ENCODE measurements at regions not wholly inside any gene's neighbourhood (a gene's known extent, or its start where the extent isn't known, plus 50 kb on each side); places are given as distances from the start of the nearest gene placed in this dataset.

- no peaks in the 10 kb centered on the region for H3K36me3 ChIP-seq (ENCODE audit: insufficient read depth in 1 of 2, low read depth in 1 of 2)
- no peak overlapping the region for H3K27ac ChIP-seq
- no peak overlapping the region for H3K4me3 ChIP-seq
- intact Hi-C loops (cut with DNase I), result no loop called here
- H3K4me1 ChIP-seq, result no peaks in the 10 kb centered on the region
- ATAC-seq (no peak), DNase-seq (no peak)
- H3K9me3 ChIP-seq, result no peaks in the 10 kb centered on the region
- TF ChIP-seq CTCF (IDR thresholded peaks at IDR 0.05), result no peak
- no peaks in the 10 kb centered on the region for H3K27me3 ChIP-seq (ENCODE audit: insufficient read depth in 3 of 3, low read length in 2 of 3)
- 87 to 93% (median 91%) methylated on average over 3 of the region's 3 CpGs for WGBS, 3 donors
These were observed 426.2 kb downstream of the ETV1 start for GRCh38 chr7:13563257-13563656.

- TF ChIP-seq CTCF (IDR thresholded peaks at IDR 0.05), result no peak
- Histone ChIP-seq H3K27ac (no peak overlapping the region), H3K9me3 (no peaks in the 10 kb centered on the region), H3K4me3 (no peak overlapping the region), H3K27me3 (ENCODE audit: insufficient read depth in 3 of 3, low read length in 2 of 3) (no peaks in the 10 kb centered on the region), H3K36me3 (ENCODE audit: insufficient read depth in 1 of 2, low read depth in 1 of 2) (no peaks in the 10 kb centered on the region), H3K4me1 (no peaks in the 10 kb centered on the region)
- ATAC-seq (no peak), DNase-seq (no peak)
- WGBS, 3 donors, result 77 to 84% (median 84%) methylated on average over 5 of the region's 5 CpGs
- intact Hi-C loops (cut with DNase I), result no loop called here
These were observed 425.8 kb downstream of the ETV1 start for GRCh38 chr7:13563680-13564079.

GRCh38 chr7:13577566-13578145 lies 411.8 kb downstream of the ETV1 start:
- whole genome bisulfite sequencing, 3 donors, result 42 to 44% (median 43%) methylated on average over 3 of the region's 3 CpGs
- intact Hi-C loops (cut with DNase I), result no loop called here
- DNase-seq (no peak), ATAC-seq (no peak)
- Histone ChIP-seq H3K4me3 (no peak overlapping the region), H3K4me1 (no peaks in the 10 kb centered on the region), H3K36me3 (ENCODE audit: insufficient read depth in 1 of 2, low read depth in 1 of 2) (no peaks in the 10 kb centered on the region), H3K27me3 (ENCODE audit: insufficient read depth in 3 of 3, low read length in 2 of 3) (no peaks in the 10 kb centered on the region), H3K9me3 (no peaks in the 10 kb centered on the region), H3K27ac (no peak overlapping the region)
- no peak for TF ChIP-seq CTCF (IDR thresholded peaks at IDR 0.05)

- Histone ChIP-seq H3K36me3 (ENCODE audit: insufficient read depth in 1 of 2, low read depth in 1 of 2) (no peaks in the 10 kb centered on the region), H3K9me3 (no peaks in the 10 kb centered on the region), H3K4me3 (no peak overlapping the region), H3K27ac (no peak overlapping the region), H3K27me3 (ENCODE audit: insufficient read depth in 3 of 3, low read length in 2 of 3) (no peaks in the 10 kb centered on the region), H3K4me1 (no peaks in the 10 kb centered on the region)
- TF ChIP-seq CTCF (IDR thresholded peaks at IDR 0.05), result no peak
- intact Hi-C loops (cut with DNase I), result no loop called here
- no peak for ATAC-seq
- WGBS, 3 donors, result 74 to 79% (median 78%) methylated on average over 1 of the region's 1 CpG
- DNase-seq, result no peak
These were observed 411.2 kb downstream of the ETV1 start for GRCh38 chr7:13578294-13578693.

GRCh38 chr7:13581097-13581496 lies 408.4 kb downstream of the ETV1 start:
- H3K9me3 ChIP-seq, result no peaks in the 10 kb centered on the region
- no peak for TF ChIP-seq CTCF (IDR thresholded peaks at IDR 0.05)
- intact Hi-C loops (cut with DNase I), result no loop called here
- H3K4me3 ChIP-seq, result no peak overlapping the region
- no peak for DNase-seq
- H3K4me1 ChIP-seq, result no peaks in the 10 kb centered on the region
- H3K27ac ChIP-seq, result no peak overlapping the region
- no peaks in the 10 kb centered on the region for H3K36me3 ChIP-seq (ENCODE audit: insufficient read depth in 1 of 2, low read depth in 1 of 2)
- H3K27me3 ChIP-seq (ENCODE audit: insufficient read depth in 3 of 3, low read length in 2 of 3), result no peaks in the 10 kb centered on the region
- ATAC-seq, result no peak

Measured in psoas muscle (tissue), 7 donors.